Subcutaneous abdominal adipose tissue (tissue), 5 donors: ENCODE measurements at regions not wholly inside any gene's neighbourhood (a gene's known extent, or its start where the extent isn't known, plus 50 kb on each side); places are given as distances from the start of the nearest gene placed in this dataset.

Experiments
- H3K27ac ChIP-seq: one replicate; pipeline ENCODE4 v1.7.0; 2013; ENCODE audit warnings: low read depth, mild to moderate bottlenecking, inconsistent platforms, low read length, moderate library complexity
- H3K27me3 ChIP-seq, 5 donors: one replicate each; pipeline ENCODE4 v1.7.0; 2013; ENCODE audit warnings: low read length in 5 of 5, inconsistent platforms in 1 of 5; ENCODE audit not compliant: control insufficient read depth in 5 of 5, insufficient read depth in 4 of 5
- H3K36me3 ChIP-seq, 5 donors: one replicate each; pipeline ENCODE4 v1.7.0; 2013; ENCODE audit warnings: low read length in 5 of 5; ENCODE audit not compliant: control insufficient read depth in 5 of 5, insufficient read depth in 5 of 5
- H3K4me1 ChIP-seq, 5 donors: one replicate each; pipeline ENCODE4 v1.7.0; 2013; ENCODE audit warnings: low read length in 5 of 5, mild to moderate bottlenecking in 3 of 5, moderate library complexity in 1 of 5; ENCODE audit not compliant: control insufficient read depth in 5 of 5, insufficient read depth in 5 of 5
- H3K4me3 ChIP-seq, 5 donors: one replicate each; pipeline ENCODE4 v1.7.0; 2013; ENCODE audit warnings: low read length in 5 of 5, low read depth in 1 of 5
- H3K9ac ChIP-seq, 5 donors: one replicate each; pipeline ENCODE4 v1.7.0; 2013; ENCODE audit warnings: low read length in 5 of 5, mild to moderate bottlenecking in 4 of 5, moderate library complexity in 3 of 5
- H3K9me3 ChIP-seq, 5 donors: one replicate each; pipeline ENCODE4 v1.7.0; 2013; ENCODE audit warnings: low read length in 5 of 5; ENCODE audit not compliant: control insufficient read depth in 5 of 5
- donor health status: healthy.
- donor health status: healthy.
- donor health status: healthy.
- donor health status: healthy.
- donor health status: healthy.

- no peaks in the 10 kb centered on the region for H3K9me3 ChIP-seq
- no peaks in the 10 kb centered on the region for H3K27me3 ChIP-seq
- no peaks in the 10 kb centered on the region for H3K4me1 ChIP-seq
- no peak overlapping the region for H3K27ac ChIP-seq
- H3K9ac ChIP-seq, result no peak overlapping the region
- no peak overlapping the region for H3K4me3 ChIP-seq
- H3K36me3 ChIP-seq, result no peaks in the 10 kb centered on the region
These were observed 75.8 kb upstream of the SESN3 start for GRCh38 chr11:95306801-95307200.

GRCh38 chr11:95306123-95306522 lies 75.1 kb upstream of the SESN3 start:
- no peaks in the 10 kb centered on the region for H3K36me3 ChIP-seq
- no peaks in the 10 kb centered on the region for H3K4me1 ChIP-seq
- H3K9ac ChIP-seq, result no peak overlapping the region
- H3K9me3 ChIP-seq, result no peaks in the 10 kb centered on the region
- H3K27ac ChIP-seq, result no peak overlapping the region
- H3K4me3 ChIP-seq, result no peak overlapping the region
- H3K27me3 ChIP-seq, result no peaks in the 10 kb centered on the region

GRCh38 chr11:95305705-95306104 lies 74.7 kb upstream of the SESN3 start:
- Histone ChIP-seq H3K36me3 (no peaks in the 10 kb centered on the region), H3K4me1 (no peaks in the 10 kb centered on the region), H3K9ac (no peak overlapping the region), H3K27ac (no peak overlapping the region), H3K27me3 (no peaks in the 10 kb centered on the region), H3K9me3 (no peaks in the 10 kb centered on the region), H3K4me3 (no peak overlapping the region)

GRCh38 chr11:95304777-95305176 lies 73.8 kb upstream of the SESN3 start:
- Histone ChIP-seq H3K9me3 (no peaks in the 10 kb centered on the region), H3K4me1 (no peaks in the 10 kb centered on the region), H3K27me3 (no peaks in the 10 kb centered on the region)

GRCh38 chr11:95302211-95302610 lies 71.2 kb upstream of the SESN3 start:
- Histone ChIP-seq H3K27me3 (no peaks in the 10 kb centered on the region), H3K4me3 (no peak overlapping the region), H3K36me3 (no peaks in the 10 kb centered on the region), H3K4me1 (no peaks in the 10 kb centered on the region), H3K9me3 (no peaks in the 10 kb centered on the region), H3K9ac (no peak overlapping the region), H3K27ac (no peak overlapping the region)

More at GRCh38 chr11:95304777-95305176, 73.8 kb upstream of the SESN3 start:
- Histone ChIP-seq H3K4me3 (no peak overlapping the region), H3K36me3 (no peaks in the 10 kb centered on the region), H3K9ac (no peak overlapping the region), H3K27ac (no peak overlapping the region)

GRCh38 chr11:95301474-95301873 lies 70.5 kb upstream of the SESN3 start:
- Histone ChIP-seq H3K27ac (no peak overlapping the region), H3K9me3 (no peaks in the 10 kb centered on the region), H3K4me1 (peaks cover 0 to 4% (median 0%) of the 10 kb centered on the region in 5 donors), H3K27me3 (no peaks in the 10 kb centered on the region), H3K4me3 (no peak overlapping the region), H3K36me3 (no peaks in the 10 kb centered on the region), H3K9ac (no peak overlapping the region)

- no peaks in the 10 kb centered on the region for H3K36me3 ChIP-seq
- H3K27me3 ChIP-seq, result no peaks in the 10 kb centered on the region
- H3K9me3 ChIP-seq, result no peaks in the 10 kb centered on the region
- no peak overlapping the region for H3K4me3 ChIP-seq
- H3K9ac ChIP-seq, result no peak overlapping the region
- peaks cover 0 to 4% (median 0%) of the 10 kb centered on the region in 5 donors for H3K4me1 ChIP-seq
- H3K27ac ChIP-seq, result no peak overlapping the region
These were observed 68.2 kb upstream of the SESN3 start for GRCh38 chr11:95299078-95299679.

GRCh38 chr11:95297680-95298452 lies 66.9 kb upstream of the SESN3 start:
- H3K4me3 ChIP-seq, result no peak overlapping the region
- no peak overlapping the region for H3K27ac ChIP-seq
- peaks cover 0 to 4% (median 0%) of the 10 kb centered on the region in 5 donors for H3K4me1 ChIP-seq
- no peak overlapping the region for H3K9ac ChIP-seq
- no peaks in the 10 kb centered on the region for H3K9me3 ChIP-seq
- no peaks in the 10 kb centered on the region for H3K27me3 ChIP-seq
- no peaks in the 10 kb centered on the region for H3K36me3 ChIP-seq

- H3K27ac ChIP-seq, result no peak overlapping the region
- no peaks in the 10 kb centered on the region for H3K9me3 ChIP-seq
- H3K27me3 ChIP-seq, result no peaks in the 10 kb centered on the region
- peaks cover 0 to 4% (median 0%) of the 10 kb centered on the region in 5 donors for H3K4me1 ChIP-seq
- H3K4me3 ChIP-seq, result no peak overlapping the region
- no peaks in the 10 kb centered on the region for H3K36me3 ChIP-seq
- no peak overlapping the region for H3K9ac ChIP-seq
These were observed 65.6 kb upstream of the SESN3 start for GRCh38 chr11:95296621-95297025.

- Histone ChIP-seq H3K9me3 (no peaks in the 10 kb centered on the region), H3K4me3 (no peak overlapping the region), H3K27ac (no peak overlapping the region), H3K27me3 (no peaks in the 10 kb centered on the region), H3K36me3 (no peaks in the 10 kb centered on the region), H3K4me1 (peaks cover 0 to 4% (median 0%) of the 10 kb centered on the region in 5 donors), H3K9ac (no peak overlapping the region)
These were observed 65.2 kb upstream of the SESN3 start for GRCh38 chr11:95296165-95296564.
